PC-3 (cell line): ENCODE measurements at regions not wholly inside any gene's neighbourhood (a gene's known extent, or its start where the extent isn't known, plus 50 kb on each side); places are given as distances from the start of the nearest gene placed in this dataset.

ENCODE experiments used
- EZH2 ChIP-seq: fragments of 300-600 bp; sonication (generic); IDR thresholded peaks from one replicate; pipeline ENCODE4 v1.6.1; 2017; ENCODE audit warnings: antibody characterized with exemption, mild to moderate bottlenecking, low read length; ENCODE audit not compliant: unreplicated experiment
- TF ChIP-seq, protein P1 (sequence below): fragments of 300-600 bp; sonication (generic); conservative IDR thresholded peaks from 2 replicates; pipeline ENCODE4 v1.5.1; 2017; ENCODE audit warnings: antibody characterized with exemption, low read depth, mild to moderate bottlenecking, low read length

DNA sequence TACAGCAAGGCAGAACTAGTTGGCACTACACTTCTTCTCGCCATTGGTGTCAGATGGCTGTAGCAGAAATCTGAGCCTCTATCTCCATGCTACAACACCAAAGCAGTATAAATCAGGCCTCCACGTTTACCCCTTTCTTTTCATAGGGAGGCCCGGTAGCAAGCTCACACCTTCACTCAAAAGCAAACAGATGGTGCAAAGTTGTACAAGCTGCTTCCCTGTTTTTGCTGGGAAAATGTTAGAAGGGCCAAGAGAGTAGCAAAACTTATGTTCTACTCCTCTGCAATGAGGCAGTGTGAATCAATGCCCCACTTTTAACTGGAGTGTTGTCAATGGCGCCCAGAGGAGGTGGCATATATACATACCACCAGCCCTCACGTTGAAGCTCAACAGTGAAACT lies 369.6 kb upstream of the NRXN1 start:
- TF ChIP-seq, protein P1, sequence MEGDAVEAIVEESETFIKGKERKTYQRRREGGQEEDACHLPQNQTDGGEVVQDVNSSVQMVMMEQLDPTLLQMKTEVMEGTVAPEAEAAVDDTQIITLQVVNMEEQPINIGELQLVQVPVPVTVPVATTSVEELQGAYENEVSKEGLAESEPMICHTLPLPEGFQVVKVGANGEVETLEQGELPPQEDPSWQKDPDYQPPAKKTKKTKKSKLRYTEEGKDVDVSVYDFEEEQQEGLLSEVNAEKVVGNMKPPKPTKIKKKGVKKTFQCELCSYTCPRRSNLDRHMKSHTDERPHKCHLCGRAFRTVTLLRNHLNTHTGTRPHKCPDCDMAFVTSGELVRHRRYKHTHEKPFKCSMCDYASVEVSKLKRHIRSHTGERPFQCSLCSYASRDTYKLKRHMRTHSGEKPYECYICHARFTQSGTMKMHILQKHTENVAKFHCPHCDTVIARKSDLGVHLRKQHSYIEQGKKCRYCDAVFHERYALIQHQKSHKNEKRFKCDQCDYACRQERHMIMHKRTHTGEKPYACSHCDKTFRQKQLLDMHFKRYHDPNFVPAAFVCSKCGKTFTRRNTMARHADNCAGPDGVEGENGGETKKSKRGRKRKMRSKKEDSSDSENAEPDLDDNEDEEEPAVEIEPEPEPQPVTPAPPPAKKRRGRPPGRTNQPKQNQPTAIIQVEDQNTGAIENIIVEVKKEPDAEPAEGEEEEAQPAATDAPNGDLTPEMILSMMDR = no peak
- TF ChIP-seq EZH2 = no peak
